NCI-H1694 treated with DMSO at 0.1 percent for 48 hours (cell line): ENCODE measurements at regions not wholly inside any gene's neighbourhood (a gene's known extent, or its start where the extent isn't known, plus 50 kb on each side); places are given as distances from the start of the nearest gene placed in this dataset.
"Not testable (repeated sequence)": the region's sequence is repeated elsewhere in the genome, so short reads cannot be mapped to it uniquely, and the experiment has no call there.

Source experiments
- DNase-seq: peaks from one replicate; lab custom pipeline; 2025; lab: John Stamatoyannopoulos, UW

DNA sequence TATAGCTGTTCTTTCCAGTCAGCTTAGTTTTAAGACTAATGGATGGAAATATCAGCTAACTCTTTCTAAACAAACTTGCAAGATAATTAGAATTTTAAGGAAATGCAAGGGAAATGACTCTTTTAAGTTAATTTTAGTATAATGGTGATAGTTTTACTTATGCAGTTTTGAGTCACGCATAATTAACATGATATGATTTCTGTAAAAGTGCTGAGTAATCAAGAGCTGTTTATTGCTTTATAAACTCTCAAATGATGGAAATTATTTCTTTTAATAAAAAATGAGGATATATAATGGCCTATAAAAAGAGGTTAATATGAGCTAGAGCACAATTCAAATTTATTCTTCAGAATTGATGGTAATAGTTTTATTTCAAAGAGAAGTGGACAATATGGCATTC, 385.9 kb downstream of the GLUD2 start:
- no peak for DNase-seq

DNA sequence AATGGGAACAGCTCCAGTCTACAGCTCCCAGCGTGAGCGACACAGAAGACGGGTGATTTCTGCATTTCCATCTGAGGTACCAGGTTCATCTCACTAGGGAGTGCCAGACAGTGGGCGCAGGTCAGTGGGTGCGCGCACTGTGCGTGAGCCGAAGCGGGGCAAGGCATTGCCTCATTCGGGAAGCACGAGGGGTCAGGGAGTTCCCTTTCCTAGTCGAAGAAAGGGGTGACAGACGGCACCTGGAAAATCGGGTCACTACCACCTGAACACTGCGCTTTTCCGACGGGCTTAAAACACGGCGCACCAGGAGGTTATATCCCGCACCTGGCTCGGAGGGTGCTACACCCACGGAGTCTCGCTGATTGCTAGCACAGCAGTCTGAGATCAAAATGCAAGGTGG, 390.3 kb downstream of the GLUD2 start:
- not testable (repeated sequence) for DNase-seq

DNA sequence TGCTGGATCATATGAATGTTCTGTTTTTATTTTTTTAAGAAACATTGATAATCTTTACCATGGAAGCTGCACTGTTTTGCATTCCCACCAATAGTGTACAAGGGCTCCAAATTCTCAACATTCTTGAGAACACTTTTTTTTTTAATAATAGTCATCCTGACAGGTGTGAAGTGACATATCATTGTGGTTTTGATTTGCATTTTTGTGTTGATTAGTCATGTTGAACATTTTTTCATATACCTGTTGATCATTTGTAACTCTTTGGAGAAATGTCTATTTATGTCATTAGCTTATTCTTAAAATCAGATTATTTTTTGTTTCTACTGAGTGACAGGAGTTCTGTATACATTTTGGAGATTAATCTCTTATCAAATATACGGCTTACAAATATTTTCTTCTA, 408.5 kb downstream of the GLUD2 start:
- no peak for DNase-seq

DNA sequence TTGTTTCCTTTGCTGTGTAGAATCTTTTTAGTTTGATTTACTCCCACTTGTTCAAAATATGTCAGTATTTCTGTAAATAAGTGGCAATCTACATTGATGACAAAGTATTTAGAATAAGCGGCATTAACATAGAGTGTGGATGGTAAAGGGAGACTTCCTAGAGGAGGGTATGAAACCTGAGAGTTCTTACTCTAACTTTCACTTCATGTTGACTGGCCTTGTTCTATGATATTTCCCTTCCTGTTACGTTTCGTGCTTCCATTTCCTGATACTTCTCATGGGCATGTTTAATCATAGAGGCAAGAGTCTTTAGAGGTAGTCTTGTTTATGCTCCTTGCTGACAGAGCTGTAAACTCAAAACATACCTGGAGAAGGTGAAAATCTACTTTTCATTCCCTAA, 408.9 kb downstream of the GLUD2 start:
- DNase-seq, result no peak

DNA sequence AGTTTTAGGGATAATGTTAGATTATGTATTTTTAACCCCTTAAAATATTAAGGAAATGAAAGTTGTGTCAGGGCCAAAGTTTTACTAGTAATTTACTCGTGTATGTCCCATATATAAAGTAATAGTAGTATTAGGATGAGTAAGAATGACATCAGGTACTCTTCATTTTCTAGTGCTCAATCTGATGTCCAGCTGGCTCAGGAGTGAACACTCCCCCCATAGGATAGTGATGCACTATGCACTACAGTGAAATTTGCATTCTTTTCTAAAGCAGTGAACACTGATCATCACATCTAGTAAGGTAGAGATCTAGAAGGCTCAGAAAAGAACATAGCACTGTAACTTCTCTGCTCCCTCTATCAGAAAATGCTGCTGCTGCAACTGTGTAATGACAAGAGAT, 409.7 kb downstream of the GLUD2 start:
- no peak for DNase-seq

DNA sequence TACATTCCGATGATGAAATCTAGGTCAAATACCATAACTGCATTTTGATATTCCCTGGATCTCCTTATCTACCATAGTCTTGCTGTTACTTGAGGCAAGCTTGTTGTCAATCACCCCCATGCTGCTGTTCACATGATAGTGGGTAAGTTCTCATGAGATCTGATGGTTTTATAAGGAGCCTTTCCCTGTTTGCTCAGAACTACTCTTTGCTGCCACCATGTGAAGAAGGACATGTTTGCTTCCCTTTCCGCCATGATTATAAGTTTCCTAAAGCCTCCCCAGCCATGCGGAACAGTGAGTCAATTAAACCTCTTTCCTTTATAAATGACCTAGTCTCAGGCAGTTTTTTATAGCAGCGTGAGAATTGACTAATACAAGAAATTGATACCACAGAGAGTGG, 432.0 kb downstream of the GLUD2 start:
- no peak for DNase-seq

DNA sequence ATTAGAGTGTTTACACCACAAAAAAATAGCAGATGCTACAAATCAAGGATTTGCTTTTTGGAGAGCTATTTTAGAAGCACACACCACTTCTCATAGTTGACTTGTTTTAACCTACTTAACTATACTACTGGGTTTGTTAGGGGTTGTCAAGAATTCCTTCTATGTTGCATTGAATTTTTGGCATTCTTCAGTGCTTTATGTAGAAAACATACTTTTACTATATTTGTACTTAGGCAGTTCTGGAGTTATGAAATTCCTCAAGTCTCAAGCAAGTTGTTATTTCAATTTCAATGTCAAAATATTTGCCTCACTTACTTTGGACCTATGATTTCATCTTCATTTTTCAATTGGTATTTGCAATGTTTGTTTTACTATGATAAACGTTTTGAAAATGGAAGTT, 449.6 kb downstream of the GLUD2 start:
- DNase-seq, result no peak

DNA sequence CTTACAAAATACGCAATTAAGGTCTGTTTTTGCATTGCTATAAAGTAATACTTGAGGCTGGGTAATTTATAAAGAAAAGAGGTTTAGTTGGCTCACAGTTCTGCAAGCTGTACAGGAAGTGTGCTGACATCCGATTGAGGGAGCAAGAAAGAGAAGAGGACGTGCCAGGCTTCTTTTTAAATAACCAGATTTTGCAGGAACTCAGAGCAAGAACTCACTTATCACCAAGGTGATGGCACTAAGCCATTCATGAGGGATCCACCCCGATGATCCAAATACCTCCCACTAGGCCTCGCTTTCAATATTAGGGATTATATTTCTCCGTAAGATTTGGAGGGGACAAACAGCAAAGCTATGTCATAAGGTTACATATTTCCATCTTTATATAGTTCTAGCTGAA, 456.7 kb downstream of the GLUD2 start:
- DNase-seq, result no peak

DNA sequence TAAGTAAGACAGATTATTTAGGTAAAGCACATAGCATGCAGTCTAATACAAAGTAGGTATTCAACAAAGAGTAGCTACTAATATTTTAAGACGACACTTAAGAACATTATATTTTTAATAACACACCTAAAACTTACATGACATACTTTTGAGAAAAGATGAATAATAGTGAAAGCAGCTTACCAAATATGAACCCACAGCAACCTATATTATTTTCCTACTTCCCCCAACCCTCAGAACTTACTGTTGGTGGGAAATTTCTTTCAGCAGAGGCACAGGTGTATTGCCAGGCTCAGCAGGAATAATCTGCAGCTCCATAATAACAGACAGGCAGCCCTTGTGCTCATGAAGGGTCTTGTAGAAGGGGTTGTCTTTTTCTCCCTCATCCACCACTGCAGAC, 498.9 kb downstream of the GLUD2 start:
- no peak for DNase-seq

DNA sequence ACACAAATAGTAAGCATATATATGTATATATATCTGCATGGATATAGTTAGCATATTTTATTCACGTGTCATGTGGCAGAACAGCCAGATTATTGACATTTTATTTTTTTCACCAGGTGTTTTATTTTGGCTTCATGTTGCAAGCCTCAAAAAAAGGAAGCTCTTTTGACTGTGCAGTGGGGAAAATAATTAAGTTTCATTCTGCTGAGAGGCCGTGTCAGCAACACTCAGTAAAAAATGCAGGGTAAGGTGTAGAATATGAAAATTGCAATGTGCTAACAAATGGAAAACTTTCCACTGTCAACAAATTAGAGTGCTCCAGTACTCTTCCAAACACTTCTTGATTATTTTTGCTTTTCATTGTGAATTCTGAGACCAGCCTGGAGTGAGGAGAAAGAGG, 511.5 kb downstream of the GLUD2 start:
- no peak for DNase-seq

DNA sequence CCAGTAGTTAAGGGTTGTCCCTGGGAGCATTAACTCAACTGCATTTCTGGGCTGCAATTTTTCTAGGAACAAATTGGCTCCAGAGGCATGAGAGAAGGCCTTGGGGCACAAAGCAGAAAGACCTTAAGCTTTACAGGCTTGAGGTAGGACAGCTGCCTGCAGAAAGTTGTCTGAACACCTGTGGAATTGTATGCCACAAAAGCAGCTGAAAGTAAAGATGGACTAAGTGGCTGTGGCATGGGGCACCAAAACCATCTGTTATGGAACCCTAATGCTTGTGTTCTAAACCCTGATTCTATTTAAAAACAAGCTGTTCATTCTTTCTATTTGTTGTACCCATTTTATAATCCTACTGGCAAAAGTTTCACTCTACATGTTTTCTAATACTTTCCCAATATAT, 515.2 kb downstream of the GLUD2 start:
- DNase-seq, result no peak

DNA sequence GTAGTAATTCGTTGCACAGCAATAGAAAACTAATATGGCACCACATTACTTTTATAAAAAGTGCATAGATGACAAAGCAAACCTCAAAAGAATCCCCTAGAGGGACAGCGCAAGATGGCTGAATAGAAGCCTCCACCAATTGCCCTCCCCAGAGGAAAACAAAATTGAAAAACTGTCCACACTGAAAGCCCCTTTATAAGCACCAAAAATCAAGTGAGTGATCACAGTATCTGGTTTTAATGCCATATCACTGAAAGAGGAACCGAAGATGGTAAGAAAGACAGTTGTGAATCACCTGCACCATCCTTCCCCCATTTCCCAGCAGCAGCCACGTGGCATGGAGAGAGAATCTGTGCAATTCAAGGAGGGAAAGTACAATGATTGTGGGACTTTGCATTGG, 522.2 kb downstream of the GLUD2 start:
- DNase-seq, result no peak

DNA sequence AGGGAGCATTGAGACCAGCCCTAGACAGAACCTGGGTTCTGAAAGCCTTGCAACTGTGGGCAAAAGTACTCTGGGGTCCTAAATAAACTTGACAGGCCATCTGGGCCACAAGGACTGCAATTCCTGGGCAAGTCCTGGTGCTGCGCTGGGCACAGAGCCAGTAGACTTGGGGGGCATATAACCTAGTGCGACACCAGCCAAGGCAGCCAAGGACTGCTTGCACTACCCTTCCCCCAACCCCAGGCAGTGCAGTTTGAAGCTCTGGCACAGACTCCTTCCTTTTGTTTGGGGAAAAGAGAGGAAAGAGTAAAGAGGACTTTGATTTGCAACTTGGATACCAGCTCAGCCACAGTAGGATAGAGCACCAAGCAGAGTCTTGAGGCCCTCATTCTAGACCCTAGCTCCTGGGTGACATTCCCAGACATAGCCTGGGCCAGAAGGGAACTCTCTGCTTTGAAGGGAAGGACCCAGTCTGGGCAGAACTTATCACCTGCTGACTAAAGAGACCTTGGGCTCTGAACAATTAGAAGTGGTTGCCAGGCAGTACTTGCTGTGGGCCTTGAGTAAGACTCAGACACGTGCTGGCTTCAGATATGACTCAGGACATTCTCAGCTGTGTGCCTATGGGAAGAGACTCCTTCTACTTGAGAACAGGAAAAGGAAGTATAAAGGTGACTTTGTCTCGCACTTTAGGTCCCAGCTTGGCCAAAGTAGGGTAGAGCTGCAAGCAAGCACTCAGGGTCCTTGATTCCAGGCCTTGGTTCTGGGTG, 522.8 kb downstream of the GLUD2 start:
- DNase-seq, result no peak

DNA sequence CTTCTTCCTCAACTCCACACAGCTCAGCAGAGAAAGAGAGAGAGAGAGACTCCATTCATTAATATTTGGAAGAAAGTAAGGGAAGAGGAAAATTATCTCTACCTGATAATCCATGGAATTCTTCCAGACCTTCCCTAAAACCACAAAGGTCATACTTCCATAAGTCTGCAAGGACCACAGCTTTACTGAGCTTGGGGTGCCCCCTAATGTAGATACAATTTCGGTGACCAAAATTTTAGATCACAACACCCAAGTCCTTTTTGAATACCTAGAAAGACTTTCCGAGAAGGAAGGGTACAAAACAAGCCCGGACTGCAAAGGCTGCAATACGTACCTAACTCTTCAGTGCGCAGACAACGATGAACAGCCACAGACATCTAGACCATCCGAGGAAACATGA, 523.9 kb downstream of the GLUD2 start:
- no peak for DNase-seq

DNA sequence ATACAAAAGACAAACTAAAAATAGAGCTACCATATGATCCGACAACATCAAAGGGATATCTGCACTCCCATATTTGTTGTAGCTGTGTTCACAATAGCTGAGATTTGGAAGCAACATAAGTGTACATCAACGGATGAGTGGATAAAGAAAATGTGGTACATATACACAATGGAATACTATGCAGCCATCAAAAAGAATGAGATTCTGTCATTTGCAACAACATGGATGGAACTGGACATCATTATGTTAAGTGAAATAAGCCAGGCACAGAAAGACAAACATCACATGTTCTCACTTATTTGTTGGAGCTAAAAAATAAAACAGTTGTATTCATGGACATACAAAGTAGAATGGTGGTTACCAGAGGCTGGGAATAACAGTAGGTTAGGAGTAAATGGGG, 527.0 kb downstream of the GLUD2 start:
- DNase-seq, result not testable (repeated sequence)

DNA sequence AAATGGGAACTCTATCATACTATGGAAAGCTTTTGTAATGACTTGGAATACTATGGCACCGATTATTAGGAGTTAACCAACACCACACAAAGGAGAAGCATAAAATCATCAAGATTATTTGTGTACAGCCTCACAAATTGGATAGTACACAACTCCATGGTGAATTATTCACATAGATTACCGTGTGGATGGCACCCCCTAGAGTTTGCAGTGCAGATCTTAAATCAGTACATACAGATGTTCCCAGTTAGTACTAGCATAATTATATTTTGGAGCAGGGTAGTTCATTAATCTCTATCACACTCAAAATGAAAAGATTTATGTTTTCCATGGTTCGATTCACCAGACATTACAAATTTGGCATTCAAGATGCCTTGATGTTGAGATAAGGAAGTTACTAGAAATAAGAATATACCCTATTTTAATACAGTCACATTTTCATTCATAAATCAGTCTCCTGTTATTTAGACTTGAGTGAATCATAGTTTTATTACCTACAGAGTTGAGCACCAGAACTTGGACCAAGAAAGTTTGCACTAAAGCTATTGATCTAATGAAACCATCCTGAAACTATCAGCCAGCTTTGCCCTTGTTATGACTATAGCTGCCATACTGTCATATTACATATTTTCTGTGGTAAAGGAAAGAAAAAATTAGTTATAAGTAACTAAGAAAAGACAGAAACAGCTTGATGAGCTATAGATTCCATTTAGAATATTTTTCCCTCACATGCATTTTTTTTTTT, 531.8 kb downstream of the GLUD2 start:
- DNase-seq, result peak; percentile 25

DNA sequence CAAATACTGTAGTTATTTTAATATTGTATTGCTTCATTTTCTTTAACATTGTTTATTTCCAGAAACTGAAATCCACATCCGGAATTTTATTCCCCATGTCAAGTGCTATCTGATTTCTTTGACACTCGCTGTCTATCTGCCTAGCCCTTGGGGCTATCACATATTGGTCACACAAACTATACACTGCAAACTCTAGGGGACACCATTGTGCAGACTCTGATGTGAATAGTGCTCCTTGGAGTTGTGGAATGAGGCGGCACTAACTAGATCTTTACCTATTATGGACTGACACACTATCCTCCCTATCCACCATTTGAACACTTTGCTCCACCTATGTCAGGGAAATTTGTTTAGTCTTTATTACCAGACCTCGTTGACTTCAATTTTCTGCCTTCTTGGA, 534.5 kb downstream of the GLUD2 start:
- DNase-seq, result no peak

DNA sequence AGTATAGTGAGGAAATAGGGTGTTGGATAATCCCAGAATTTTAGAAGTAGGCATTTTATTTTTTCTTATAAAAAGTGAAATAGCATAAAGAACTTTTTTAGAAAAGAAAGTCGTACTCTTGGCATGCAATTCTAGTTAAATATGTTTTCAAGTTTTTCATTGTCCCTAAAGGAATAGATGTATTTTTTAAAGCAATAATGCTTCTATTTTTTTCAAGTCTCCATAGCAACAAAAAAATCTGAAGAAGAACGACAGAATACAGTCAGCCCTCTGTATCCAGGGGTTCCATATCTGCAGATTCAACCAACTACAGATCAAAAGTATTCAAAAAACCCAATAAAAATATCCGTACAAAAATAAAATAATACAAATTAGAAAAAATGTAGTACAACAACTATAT, 538.2 kb downstream of the GLUD2 start:
- no peak for DNase-seq

DNA sequence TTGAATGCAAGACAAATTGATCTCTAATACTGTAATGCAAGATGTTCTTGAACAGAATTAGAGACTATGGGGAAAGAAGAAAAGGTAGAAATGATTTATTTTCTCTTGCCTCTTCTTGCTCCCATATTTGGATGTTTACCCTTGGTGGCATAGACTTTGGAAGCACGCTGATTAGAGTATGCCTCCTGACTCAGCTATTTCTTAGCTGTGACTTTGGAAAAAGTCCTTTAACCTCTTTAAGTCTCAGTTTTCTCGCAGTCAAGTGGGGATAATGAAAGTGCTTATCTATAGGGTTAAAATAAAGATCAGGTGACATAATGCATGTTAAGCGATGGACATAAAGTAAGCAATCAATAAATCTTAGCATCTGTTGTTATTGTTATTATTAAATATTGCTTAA, 545.5 kb downstream of the GLUD2 start:
- DNase-seq, result no peak

DNA sequence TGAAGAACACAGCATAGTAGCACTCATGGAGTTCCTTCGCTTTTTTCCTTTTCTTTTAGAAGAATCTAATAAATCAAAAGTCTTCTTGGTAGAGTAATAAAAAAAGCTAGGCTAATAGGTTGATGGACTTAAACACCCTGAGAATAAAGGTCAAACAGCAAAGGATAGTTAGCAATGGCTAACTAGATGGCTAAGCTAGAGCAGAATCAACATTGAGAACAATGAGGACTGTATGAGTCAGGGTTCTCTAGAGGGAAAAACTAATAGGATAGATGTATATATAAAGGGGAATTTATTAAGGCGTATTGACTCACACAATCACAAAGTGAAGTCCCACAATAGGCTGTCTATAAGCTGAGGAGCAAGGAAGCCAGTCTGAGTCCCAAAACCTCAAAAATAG, 550.9 kb downstream of the GLUD2 start:
- no peak for DNase-seq

DNA sequence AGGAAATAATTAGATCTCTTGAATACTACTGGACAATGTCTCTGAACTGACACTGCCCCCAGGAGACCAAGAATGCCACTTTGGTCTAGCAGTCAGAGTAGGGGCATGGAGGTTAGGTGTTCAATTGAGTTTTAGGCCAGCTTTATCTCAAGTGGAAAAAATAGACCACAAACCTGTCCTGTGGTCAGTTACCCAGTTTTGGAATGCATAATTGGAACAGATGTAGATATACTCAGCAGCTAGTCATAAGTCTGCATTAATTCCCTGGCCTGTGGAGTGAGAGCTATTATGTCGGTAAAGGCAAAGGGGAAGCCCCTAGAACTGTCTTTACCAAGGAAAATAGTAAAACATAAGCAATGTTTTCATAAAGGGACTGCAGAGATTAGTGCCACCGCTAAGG, 587.7 kb downstream of the GLUD2 start:
- DNase-seq, result no peak

DNA sequence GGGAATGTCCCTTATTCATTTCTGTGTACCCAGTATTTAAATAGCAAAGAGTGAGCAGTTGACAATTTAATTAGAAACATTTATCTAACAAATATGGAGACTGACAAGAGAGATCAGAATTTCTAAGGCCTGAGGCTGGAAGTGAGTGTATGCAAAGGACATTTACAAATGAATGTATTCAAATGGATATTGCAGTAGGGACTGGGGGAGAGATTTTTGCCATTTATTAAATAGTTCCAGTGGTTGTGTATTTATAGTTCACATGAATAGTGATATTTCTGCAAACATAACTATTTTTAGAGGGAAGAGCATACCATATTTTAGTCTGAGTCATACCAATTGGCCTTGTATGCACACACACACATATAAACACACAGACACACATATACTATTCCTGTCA, 592.4 kb downstream of the GLUD2 start:
- DNase-seq, result no peak

DNA sequence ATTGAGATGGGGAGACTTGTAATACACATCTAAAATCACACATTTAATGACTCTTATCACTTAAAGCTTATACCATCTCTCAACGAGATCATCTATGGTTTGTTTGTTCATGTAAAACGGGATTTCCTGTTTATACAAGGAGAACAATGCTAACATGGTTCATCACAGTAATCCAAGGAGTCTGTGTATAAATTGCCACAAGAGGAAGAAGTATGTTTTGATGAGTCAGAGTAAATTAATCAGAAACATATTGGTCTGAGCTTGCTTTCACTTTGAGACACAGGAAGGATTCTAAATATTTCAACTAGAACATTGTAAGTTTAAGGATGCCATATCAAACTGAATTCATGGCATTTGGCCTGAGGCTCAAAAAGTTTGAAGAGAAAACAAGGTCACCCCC, 594.1 kb downstream of the GLUD2 start:
- no peak for DNase-seq

DNA sequence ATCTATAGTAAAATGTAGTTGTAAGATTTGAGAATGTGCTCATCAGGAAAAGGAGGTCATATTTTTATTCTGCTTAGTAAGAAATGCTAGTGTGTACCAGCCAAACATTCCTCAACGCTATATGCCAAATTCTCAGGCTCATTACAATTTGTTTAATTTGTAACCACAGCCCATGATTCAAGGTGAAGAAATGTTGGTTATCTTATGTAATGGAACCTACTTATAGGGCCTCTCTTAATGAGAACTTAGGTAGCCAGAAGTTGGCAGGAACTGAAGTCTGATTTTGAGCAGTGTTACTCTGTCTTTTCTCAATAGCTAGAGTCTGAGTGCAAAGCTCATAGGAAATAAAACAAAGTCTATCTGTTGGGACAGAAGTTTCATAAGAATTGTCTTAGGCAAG, 595.0 kb downstream of the GLUD2 start:
- DNase-seq, result no peak
